ENCODE measurements at regions not wholly inside any gene's neighbourhood (a gene's known extent, or its start where the extent isn't known, plus 50 kb on each side); places are given as distances from the start of the nearest gene placed in this dataset.

DNA sequence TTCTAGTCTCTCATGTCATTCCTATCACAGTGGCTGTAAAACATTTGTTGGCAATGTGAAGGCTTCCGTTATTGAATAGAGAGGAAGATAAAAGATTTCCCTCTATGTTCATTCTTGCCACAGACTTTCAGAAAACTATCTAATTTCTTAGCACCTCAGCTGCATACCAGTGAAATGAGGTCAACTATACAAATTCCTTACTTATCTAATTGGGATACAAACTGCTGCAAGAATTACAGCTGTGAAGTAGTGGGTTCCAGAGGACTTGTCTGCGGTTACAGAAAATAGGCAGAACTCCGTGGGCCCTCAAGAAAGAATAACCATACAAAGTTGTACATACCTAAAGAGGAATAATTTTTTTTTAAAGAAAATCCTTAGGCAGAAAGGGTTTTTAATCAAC lies 175.8 kb downstream of the PPP1R2C start:
- ChIA-PET POLR2A (no interaction called here), CTCF (no interaction called here)
- no peak overlapping the region for H3K4me3 ChIP-seq (ENCODE audit: low read depth, low read length)
- no peak for DNase-seq (ENCODE audit: low read depth, low spot score)
- TF ChIP-seq, protein P1, sequence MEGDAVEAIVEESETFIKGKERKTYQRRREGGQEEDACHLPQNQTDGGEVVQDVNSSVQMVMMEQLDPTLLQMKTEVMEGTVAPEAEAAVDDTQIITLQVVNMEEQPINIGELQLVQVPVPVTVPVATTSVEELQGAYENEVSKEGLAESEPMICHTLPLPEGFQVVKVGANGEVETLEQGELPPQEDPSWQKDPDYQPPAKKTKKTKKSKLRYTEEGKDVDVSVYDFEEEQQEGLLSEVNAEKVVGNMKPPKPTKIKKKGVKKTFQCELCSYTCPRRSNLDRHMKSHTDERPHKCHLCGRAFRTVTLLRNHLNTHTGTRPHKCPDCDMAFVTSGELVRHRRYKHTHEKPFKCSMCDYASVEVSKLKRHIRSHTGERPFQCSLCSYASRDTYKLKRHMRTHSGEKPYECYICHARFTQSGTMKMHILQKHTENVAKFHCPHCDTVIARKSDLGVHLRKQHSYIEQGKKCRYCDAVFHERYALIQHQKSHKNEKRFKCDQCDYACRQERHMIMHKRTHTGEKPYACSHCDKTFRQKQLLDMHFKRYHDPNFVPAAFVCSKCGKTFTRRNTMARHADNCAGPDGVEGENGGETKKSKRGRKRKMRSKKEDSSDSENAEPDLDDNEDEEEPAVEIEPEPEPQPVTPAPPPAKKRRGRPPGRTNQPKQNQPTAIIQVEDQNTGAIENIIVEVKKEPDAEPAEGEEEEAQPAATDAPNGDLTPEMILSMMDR (IDR thresholded peaks at IDR 0.05; ENCODE audit: insufficient read depth, low read length, missing control alignments): no peak

DNA sequence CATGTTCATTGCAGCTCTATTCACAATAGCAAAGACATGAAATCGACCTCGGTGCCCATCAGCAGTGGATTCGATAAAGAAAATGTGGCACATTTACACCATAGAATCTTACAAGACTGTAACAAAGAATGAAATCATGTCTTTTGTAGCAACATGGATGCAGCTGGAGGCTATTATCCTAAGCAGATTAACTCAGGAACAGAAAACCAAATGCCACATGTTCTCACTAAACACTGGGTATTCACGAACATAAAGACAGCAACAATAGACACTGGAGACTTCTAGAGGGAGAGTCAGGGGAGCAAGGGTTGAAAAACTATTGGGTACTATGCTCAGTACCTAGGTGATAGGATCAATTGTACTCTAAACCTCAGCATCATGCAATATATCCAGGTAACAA lies 180.5 kb downstream of the PPP1R2C start:
- no peak for DNase-seq (ENCODE audit: low read depth, low spot score)
- POLR2A ChIA-PET: no interaction called here
- CTCF ChIA-PET: no interaction called here
- no peak overlapping the region for H3K4me3 ChIP-seq (ENCODE audit: low read depth, low read length)
- TF ChIP-seq, protein P1 (IDR thresholded peaks at IDR 0.05; ENCODE audit: insufficient read depth, low read length, missing control alignments): no peak

DNA sequence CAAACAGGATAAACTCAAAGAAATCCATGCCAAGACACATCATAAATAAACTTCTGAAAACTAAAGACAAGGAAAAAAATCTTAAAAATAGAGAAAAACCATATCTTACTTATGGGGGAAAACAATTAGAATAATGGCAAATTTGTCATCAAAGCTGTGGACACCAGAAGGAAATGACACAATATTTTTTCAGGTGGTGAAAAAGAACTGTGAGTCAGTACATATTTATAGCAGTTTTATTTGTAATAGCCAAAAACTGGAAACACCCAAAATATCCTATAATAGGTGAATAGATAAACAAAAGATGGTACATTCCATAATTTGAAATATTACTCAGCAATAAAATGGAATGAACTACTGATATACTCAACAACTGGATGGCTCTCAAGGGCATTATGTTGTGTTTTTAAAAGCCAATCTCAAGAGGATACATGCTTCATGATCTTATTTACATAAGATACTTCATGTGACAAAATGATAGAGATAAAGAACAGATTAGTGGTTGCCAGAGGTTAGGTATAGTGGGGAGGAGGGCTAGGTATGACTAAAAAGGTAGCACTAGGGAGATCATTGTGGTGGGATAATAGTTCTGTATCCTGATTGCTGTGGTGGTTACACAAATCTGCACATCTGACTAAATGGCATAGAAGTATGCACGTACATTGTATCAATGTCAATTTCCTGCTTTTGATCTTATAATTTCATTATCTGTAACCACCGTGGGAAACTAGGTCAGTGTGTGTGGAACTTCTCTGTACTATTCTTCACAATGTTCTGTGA lies 191.9 kb downstream of the PPP1R2C start:
- TF ChIP-seq, protein P1 (IDR thresholded peaks at IDR 0.05; ENCODE audit: insufficient read depth, low read length, missing control alignments): no peak
- no peak for DNase-seq (ENCODE audit: low read depth, low spot score)
- ChIA-PET POLR2A (no interaction called here), CTCF (no interaction called here)
- H3K4me3 ChIP-seq (ENCODE audit: low read depth, low read length): no peak overlapping the region

DNA sequence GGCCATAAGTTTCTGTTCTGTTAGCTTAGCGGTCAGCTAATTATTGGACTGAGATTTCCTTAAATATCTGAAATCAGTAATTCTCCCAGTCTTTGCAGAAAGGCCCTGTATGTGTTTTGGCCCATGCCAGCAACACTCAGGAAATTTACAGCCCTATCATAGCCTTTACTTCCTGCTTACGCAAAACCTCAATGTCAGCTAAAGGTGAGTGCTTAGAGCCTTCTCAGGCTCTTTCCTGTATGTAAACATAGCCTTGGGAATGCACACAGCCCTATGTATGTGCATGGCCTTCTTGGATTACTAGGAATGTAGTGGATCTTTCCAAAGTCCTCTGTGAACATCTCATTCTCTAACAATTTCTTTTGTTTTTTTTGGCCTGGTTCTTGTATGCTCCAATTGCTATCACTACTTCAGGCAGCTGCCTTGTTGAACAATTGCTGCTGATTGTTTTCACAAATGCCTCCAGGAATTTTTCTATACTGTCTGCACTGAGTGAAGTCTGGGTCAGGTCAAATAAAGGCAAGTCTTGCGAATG lies 200.0 kb downstream of the PPP1R2C start:
- no peak overlapping the region for H3K4me3 ChIP-seq (ENCODE audit: low read depth, low read length)
- POLR2A ChIA-PET: no interaction called here
- no peak for DNase-seq (ENCODE audit: low read depth, low spot score)
- CTCF ChIA-PET: no interaction called here
- TF ChIP-seq, protein P1 (IDR thresholded peaks at IDR 0.05; ENCODE audit: insufficient read depth, low read length, missing control alignments): no peak

DNA sequence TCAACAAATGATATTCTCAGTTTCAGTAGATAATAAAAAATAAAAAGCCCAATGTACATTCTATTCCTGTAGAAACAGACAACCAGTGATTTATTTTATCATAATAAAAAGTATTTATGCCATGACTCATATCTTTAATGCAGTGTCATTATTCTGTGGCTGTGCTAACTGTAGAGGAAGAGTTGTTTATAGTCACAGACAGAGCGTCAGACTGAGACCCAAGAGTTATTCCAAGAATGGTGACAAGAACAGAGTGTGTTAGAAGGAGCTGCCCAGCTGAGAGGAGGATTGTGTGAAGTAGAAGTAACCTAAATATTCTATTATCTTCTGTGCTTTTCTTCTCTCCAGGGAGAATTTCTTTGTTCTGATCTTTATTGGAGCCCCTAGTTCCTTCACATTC lies 210.7 kb downstream of the PPP1R2C start:
- ChIA-PET CTCF (no interaction called here), POLR2A (no interaction called here)
- no peak for DNase-seq (ENCODE audit: low read depth, low spot score)
- H3K4me3 ChIP-seq (ENCODE audit: low read depth, low read length): no peak overlapping the region
- TF ChIP-seq, protein P1 (IDR thresholded peaks at IDR 0.05; ENCODE audit: insufficient read depth, low read length, missing control alignments): no peak

DNA sequence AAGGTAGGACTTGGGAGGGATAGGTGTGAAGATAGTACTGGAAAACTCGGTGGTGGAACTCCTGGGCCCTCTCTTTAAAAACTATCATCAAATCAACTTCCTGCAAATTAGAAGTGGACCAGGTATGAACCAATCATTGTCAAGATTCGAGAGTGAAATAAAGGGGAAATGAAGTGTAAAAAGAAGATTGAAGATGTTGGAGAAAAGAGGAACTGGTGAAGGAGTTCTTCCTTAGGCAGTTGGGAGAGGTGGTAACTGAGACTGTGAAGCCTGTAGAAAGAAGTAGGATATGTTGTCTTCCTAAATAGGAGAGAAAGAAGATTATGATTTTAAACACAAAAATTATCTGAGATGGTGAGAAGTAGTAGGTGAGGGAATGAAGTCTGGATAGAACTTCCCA lies 212.2 kb downstream of the PPP1R2C start:
- POLR2A ChIA-PET: no interaction called here
- no peak for DNase-seq (ENCODE audit: low read depth, low spot score)

More for the DNA sequence above, 212.2 kb downstream of the PPP1R2C start:
- CTCF ChIA-PET: no interaction called here
- TF ChIP-seq, protein P1 (IDR thresholded peaks at IDR 0.05; ENCODE audit: insufficient read depth, low read length, missing control alignments): no peak
- H3K4me3 ChIP-seq (ENCODE audit: low read depth, low read length): no peak overlapping the region

Data from AG04449 (cell line).